GM21737 (cell line): ENCODE measurements at regions not wholly inside any gene's neighbourhood (a gene's known extent, or its start where the extent isn't known, plus 50 kb on each side); places are given as distances from the start of the nearest gene placed in this dataset.

Experiments
- ATAC-seq: cut with Tn5 transposase; IDR thresholded peaks from one replicate; pipeline ENCODE4 v1.9.1; 2021; ENCODE audit warnings: mild to moderate bottlenecking, moderate library complexity; ENCODE audit not compliant: unreplicated experiment

DNA sequence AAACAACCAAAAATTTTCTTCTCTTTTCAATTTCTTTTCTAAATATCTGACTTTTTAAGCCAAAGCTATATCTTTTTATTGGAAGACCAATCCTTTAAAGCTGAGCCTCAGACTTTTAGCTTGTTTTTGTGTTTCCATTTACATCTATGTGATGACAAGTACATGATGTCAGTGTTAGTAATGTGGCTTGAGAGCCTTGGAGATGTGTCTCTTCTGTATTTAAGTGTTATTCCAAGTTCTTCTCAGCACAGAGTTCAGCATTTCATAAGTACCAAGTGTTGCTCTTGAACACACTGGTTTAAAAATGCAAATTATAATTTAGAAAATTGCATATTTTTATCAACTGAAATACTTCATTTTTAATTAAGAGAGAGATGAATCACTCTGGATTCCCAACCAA is 948.9 kb upstream of the FLRT2 start:
- ATAC-seq = no peak

DNA sequence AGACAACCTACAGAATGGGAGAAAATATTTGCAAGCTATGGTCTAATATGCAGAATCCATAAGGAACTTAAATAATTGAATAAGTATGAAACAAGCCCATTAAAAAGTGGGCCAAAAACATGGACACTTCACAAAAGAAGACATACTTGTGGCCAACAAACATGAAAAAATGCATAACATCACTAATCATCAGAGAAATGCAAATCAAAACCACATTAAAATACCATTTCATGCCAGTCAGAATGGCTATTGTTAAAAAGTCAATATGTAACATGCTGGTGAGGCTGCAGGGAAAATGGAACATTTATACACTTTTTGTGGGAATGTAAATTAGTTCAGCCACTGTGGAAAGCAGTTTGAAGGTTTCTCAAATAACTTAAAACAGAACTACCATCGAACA is 945.4 kb upstream of the FLRT2 start:
- no peak for ATAC-seq

DNA sequence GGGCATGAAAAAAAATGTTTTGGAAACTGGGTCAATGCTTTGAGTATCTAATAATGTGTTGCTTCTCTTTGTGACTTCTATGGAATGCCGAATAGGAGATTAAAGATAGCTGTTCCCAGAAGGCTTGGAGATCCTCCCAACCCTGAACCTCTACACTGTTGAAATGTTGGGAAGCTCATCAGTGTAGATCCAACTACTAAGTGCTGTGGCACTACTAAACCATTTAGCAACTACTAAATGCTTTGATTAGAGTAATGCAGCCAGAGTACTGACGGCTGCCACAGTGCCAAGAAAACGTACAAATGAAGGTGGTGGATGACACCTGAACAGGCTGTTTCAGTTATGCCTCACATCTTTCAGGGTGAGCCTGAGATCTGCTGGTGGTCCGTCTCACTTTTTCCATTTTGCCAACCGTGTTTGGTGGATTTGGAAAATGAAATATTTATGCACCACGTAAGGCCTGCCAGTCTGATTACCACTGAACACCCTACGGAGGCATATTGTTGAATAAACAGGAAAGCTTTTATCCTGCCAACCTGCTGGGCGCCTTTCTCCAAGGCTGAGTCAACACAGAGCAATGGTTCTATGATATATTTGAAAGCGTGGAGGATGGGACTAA is 938.0 kb upstream of the FLRT2 start:
- ATAC-seq = no peak

DNA sequence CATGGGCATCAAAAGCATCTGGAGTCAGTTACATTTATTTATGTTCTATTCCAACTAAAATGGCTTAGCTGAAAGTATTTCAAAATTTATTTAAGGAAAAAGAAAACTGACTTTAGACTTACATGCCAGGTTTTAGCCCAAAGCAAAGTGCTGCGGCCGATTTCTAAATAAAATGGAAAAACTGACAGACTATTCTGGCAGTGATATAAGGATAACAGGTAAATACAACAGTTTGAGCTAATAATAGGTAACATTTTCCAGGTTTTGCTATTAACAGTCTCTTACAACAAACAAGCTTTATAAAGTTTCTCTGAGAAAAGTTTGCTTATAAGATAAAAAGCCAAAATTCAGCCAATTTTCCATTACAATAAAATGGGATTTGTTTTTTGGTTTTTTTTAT is 937.2 kb upstream of the FLRT2 start:
- ATAC-seq = no peak

DNA sequence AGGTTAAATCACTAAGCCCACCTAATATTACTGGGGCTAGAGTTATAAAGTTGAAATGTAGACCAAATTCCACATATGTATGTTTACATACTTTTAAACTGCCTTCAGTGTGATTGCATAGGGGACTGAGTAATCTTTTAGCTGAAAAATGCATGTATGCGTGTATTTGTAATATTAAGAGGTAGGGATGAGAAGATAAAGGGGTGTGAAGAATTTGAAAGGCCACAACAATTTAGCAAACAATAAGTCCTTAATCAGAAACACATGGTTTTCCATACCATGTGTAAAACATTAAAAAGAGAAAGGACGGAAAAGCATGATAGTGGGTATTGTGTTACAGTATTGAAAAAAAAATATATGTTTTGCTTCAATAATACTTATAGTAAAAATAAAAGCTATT is 919.9 kb upstream of the FLRT2 start:
- ATAC-seq = no peak

DNA sequence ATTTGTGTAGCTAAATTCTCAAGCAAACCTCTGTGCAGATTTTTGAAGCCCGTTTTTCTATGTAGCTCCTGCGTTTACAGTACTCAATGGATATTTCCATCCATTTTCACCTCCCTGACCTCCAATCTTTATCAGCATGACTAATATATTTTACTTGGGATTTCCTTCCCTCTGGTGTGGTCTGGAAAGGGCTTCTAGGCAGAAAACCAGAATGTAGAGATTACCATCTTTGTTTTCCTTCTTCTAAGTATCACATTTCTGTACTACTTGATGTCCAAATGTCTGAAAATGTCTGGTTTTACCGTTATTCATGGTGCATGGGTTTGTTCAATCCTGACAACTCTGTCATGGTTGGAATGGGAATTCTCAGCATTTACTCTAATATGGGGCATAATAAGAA is 907.6 kb upstream of the FLRT2 start:
- ATAC-seq = no peak

DNA sequence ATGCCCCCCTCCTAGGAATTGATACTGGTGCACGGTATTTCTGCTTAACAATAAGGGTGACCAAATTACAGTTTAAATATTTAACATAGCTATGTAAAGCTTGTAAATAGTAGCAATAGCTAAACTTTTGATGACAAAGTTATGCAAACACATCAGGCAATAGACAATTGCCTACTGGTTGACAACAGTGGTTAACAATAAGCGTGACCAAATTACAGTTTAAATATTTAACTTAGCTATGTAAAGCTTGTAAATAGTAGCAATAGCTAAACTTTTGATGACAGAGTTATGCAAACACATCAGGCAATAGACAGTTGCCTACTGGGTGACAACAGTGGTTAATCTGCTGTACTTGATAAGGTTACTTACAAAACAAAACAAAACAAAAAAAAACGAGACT is 886.5 kb upstream of the FLRT2 start:
- ATAC-seq = no peak

DNA sequence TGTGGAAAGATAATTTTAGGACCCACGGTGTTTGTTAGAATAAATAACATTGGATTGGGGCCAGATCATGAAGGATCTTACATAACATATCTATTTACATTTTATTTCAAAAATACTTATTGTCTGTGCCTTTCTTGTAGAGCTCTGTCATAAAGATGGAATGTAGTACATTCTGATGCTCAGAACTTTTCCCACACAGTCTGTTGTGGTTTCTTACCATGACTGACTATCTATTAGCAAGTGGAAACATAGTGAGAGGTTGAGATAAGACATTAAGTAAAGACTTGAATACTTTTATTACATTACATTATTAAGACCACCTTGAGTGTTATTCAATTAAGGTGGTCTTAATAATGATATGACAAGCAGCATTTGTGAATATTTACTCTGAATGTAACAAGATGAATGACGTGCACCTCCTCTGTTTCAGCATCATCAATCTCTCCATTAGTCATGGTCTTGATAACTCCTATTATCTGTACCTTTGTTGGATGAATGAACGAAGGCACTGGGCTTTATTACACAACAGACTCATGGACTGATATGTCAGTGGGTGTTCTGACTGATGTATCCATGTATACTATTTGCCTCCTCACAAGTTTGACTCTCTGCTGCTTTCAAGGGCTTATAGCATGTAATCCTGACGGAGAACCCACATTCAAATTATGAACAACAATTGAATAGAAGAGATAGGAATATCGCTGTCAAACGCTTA is 883.0 kb upstream of the FLRT2 start:
- no peak for ATAC-seq

DNA sequence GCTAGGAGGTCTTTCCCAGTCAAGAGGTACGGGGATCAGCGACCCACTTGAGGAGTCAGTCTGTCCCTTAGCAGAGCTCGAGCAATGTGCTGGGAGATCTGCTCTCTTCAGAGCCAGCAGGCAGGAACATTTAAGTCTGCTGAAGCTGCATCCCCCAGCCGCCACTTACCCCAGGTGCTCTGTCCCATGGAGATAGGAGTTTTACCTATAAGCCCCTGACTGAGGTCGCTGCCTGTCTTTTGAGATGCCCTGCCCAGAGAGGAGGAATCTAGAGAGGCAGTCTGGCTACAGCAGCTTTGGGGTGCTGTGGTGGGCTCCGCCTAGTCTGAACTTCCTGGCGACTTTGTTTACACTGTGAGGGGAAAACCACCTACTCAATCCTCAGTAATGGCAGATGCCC is 874.9 kb upstream of the FLRT2 start:
- ATAC-seq = no peak

DNA sequence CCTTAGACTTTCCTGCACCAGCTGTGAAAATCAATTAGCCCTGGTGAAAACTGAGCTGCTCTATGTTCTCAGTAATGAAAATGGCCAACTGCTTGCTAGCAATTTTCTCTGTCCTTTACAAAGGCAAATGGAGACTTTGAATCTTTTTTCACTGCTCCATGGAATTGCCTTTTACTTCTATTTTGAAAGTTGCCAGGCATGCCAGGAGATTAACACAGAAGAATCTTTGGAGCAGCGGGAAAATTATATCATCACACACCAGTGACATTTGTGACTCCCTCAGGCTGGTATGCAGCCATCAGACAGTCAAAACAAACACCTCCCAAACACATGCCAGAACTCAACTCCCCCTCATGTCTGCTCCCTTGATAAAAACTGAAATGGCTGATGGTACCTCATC is 872.0 kb upstream of the FLRT2 start:
- no peak for ATAC-seq

DNA sequence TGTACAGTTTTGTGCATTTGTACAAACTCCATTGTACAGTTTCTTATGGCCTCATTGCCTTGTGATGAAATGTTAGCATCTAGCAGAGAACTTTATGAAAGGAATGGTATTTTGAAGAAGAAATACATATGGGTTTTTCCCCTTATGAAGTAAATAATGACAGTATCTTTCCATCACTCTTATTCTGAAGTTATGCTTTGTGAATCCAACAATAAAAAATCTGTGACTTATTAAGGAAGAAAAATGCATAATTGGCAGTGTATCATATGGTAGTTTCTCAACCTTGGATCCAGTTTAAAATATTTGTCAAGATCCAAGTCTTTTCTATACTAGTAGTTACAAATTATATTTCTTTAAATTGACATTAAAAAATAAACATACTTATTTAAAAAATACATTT is 859.1 kb upstream of the FLRT2 start:
- no peak for ATAC-seq

DNA sequence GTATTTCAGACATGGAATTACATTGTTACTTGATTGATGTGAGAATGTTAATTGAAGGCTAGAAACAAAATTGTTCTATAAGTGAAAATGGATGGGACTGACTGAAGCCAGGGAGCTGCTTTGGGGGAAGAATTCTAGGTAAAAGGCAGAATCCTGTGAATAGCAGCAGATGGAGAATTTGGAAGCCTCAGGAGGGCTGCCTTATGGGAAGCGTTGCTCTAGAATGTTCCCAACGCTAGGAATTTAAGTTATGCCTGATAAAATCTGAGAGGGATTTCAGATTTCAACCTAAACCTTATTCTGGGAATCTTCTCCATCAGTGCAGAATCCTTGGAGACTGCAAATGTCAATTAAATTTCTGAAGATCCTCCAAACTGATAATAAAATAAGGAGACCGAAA is 858.2 kb upstream of the FLRT2 start:
- no peak for ATAC-seq

DNA sequence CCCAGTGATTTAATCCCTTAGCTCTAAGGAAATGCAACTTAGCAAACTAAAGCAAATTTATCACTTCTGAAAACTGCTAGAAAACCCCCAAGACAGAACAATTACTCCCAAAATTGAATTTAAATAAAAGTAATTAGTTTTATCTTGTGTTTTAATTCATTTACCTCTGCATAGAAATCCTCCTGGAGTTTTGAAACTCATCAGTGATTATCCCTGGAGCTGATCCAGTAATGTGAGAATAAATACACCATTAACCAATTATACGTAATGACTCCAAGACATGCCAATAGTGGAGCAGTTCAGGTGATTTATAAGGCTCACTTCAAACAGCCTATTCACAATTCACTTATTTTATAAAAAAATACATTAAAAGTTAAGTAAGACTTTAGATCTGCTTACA is 855.3 kb upstream of the FLRT2 start:
- ATAC-seq = no peak

DNA sequence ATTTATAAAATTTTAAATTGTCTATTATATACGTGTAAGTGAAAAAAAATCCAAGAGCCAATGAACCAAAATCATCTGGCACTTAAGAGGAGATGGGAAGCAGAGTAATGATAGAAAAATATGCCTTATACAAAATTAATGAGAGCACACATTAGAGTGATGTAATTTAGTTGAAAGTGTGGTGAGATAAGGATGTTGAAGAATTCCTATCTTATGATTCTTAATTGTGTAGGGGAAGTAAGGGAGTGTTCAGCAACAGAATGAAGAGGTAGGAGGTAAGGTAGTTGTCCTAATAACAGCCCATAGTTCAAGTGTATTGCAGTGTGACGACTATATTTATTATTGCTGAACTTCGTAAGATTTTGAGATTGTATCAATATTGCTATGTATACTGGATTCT is 843.4 kb upstream of the FLRT2 start:
- no peak for ATAC-seq

DNA sequence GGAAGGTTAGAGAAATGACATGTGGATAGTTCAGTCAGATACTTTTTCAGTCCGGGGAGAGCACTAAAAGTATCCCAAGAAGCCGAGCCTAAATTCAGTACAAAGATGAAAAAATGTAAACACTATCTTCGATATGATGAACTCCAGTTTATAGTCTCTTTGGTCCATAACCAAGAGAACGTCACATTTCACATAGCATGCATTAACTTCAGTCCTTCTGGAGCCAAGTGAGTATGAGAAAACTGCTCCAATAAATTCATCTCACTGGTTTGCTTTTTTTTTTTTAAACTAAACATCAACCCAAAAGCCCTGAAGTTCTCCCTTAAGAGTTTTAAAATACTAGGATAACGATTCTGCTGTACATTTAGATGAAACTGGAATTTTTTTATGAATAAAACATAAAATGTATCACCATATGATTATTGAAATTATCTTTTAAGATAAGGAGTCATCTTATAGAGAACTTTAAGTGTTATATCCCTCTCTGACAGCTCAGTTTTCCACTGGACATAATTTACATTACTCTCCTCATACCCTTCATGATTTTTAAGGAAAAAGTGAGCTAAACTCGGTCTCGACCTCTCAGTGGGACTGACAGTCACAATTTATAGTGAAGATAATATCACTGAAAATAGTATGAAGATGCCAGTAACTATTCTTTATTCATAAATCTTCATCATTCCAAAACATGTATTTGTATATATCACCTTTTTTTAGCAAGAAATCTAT is 841.5 kb upstream of the FLRT2 start:
- ATAC-seq = no peak

DNA sequence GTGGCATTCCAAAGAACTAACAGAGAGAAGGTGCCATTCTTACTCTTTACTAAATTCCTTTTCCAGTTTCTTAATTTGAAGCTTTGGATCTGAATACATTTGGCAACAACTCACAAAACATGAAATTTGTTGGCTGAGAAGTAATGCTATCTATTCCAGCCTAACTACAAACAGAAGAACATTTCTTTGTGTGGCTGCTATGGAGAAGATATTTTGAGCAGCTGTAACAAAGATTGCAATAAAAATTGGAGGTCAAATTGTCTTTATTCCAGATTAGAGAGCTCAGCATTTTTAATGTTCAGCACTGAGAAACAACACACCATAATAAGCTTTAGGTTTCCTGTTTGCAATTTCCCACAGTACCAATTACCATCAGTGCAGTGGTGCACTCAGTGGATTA is 835.8 kb upstream of the FLRT2 start:
- no peak for ATAC-seq

DNA sequence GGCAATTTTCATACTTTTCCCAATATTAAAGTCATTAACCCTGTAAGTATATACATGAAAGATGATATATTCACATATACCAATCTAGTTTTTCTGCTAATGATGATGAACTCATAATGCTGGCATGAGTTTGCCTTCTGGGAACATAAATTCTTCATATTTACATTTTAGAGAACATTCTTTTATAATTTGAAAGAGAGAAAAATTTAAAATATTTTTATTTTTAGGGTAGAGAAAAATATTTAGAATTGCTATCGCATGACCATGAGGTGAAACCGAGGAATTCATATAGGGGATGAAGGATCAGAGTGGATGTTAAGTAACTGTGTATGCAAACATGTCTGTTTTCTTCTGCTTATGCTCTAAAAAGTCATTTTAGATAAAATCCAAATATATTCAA is 825.3 kb upstream of the FLRT2 start:
- no peak for ATAC-seq

DNA sequence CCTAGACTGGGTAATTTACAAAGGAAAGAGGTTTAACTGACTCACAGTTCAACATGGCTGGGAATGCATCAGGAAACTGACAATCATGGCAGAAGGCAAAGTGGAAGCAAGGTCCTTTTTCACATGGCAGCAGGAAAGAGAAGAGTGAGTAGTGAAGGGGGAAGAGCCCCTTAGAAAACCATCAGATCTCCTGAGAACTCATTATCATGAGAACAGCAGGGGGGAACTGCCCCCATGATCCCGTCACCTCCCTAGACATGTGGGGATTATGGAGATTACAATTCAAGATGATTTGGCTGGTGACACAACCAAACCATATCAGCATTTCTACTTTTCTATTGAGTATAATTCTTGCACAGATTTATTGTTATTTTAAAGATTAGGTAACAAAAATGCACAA is 822.1 kb upstream of the FLRT2 start:
- no peak for ATAC-seq

DNA sequence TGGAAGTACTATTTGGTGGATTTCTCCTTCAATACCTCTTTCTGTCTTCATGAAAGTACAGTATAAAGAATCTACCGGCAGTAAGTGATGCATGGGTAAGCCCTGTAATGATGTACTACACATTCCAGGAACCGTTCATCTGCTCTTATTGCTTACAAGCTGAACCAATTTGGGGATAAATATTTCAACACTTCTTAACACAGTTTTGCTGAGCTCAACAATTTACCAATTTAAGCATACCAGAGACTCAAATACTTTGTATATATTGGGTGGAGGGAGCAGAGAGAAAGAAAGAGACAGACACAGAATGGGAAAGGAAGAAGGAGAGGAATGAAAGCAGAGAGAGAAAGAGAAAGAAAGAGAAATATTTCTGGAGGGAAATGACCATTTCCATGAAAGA is 821.1 kb upstream of the FLRT2 start:
- ATAC-seq = no peak

DNA sequence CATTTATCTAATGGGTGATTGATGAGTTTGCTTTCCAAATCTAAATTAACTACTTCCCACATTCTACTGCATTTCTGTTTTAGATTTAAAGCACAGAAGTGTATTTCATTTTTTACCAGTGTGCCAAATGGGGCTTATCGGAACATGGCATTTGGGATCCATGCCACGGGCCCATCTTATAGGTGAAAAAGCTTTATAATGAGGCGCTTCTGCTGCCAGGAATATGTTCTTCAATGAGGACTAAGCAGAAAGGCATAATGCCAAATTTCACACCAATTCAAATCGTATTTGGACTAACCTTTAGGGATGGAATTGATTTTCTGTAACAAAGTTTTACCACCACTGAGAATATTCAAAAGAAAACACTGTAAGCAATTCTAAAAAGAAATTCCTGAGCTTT is 803.5 kb upstream of the FLRT2 start:
- no peak for ATAC-seq

DNA sequence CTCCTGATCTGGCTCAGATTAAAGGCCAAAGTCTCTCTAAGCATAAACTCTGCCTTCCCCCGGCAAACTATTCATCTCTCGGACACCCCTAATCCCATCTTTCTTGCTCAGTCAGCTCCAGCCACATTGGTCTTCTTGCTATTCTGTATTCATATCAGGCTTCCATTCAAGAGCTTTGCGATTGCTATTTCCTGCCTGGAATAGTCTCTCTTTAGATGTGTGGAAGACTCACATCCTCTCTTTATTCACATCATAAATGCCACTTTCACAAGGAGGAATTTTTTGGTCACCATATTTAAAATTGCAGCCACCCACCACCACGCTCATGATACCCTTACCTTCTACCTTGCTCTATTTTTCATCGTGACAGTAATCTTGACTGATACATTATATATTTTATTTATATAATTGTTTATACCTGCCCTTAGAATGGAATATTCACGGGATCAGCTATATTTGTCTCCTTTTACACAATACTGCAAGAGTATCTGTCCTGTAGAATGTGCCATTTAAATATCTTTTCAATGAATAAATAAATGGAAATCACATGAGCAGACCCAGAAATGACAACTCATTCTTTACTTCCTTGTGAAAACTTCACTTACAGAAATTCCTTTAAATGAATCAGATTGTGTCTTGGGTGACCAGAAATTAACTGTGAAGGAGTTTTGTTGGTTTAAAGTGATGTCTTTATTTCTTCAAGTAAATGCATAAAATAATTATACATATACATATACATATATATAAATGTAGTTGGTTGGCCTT is 780.6 kb upstream of the FLRT2 start:
- no peak for ATAC-seq

DNA sequence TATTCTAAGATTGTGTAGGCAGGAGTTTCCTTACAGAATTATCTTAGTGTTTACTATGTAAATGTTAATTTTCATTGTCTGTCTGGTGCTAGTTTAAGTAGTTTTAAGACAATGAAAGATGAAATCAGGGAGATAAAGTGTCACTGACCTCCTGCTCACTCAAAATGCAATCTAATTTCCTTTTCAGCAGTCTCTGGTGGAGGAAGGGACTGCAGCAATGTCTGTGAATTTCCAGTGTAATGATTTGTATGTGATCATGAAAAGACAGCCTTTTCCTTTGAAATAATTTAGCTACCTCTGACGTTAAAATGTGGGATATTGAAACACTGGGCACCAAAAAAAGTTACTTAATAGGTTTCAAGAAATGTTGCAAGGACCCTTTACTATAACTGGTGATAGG is 779.7 kb upstream of the FLRT2 start:
- no peak for ATAC-seq
